Breast epithelium (tissue), 3 donors: ENCODE measurements at regions not wholly inside any gene's neighbourhood (a gene's known extent, or its start where the extent isn't known, plus 50 kb on each side); places are given as distances from the start of the nearest gene placed in this dataset.

ENCODE experiments used
- POLR2A ChIP-seq: fragments of 450-650 bp; IDR thresholded peaks from one replicate; pipeline ENCODE4 v1.6.1; 2016; ENCODE audit warnings: antibody characterized with exemption, mild to moderate bottlenecking, moderate library complexity
- POLR2AphosphoS5 ChIP-seq, 3 donors: sonication (generic); formaldehyde crosslinking; IDR thresholded peaks; one replicate each; pipeline ENCODE4 v1.6.1; 2017; ENCODE audit warnings: antibody characterized with exemption in 3 of 3
- TF ChIP-seq, protein P1 (sequence below), 3 donors: fragments of 450-650 bp; IDR thresholded peaks; one replicate each; pipeline ENCODE4 v1.5.1; 2016 to 2017; ENCODE audit warnings: antibody characterized with exemption in 3 of 3, mild to moderate bottlenecking in 3 of 3, moderate library complexity in 3 of 3

DNA sequence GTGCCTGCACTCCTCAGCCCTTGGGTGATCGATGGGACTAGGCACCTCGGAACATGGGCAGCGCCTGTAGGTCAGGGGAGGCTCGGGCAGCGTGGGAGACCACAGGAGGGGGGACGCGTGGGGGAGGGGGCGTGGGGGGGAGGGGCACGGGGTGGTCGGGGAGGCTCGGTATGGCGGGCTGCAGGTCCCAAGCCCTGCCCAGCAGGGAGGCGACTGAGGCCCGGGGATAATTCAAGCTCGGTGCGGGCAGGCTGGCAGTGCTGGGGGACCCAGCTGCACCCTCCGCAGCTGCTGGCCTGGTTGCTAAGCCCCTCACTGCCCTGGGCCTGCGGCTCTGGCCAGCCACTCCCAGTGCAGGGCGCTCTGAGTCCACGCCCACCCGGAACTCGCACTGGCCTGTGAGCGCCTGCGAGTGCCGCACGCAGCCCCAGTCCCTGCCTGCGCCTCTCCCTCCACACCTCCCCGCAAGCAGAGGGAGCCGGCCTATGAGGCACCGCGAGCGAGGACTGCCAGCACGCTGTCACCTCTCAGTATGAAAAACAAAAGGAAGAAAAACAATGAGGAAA is 1698.3 kb upstream of the RAG2 start:
- TF ChIP-seq, protein P1, sequence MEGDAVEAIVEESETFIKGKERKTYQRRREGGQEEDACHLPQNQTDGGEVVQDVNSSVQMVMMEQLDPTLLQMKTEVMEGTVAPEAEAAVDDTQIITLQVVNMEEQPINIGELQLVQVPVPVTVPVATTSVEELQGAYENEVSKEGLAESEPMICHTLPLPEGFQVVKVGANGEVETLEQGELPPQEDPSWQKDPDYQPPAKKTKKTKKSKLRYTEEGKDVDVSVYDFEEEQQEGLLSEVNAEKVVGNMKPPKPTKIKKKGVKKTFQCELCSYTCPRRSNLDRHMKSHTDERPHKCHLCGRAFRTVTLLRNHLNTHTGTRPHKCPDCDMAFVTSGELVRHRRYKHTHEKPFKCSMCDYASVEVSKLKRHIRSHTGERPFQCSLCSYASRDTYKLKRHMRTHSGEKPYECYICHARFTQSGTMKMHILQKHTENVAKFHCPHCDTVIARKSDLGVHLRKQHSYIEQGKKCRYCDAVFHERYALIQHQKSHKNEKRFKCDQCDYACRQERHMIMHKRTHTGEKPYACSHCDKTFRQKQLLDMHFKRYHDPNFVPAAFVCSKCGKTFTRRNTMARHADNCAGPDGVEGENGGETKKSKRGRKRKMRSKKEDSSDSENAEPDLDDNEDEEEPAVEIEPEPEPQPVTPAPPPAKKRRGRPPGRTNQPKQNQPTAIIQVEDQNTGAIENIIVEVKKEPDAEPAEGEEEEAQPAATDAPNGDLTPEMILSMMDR (IDR thresholded peaks at IDR 0.05) = no peak
- TF ChIP-seq POLR2A = no peak
- no peak for TF ChIP-seq POLR2AphosphoS5 (IDR thresholded peaks at IDR 0.05)
